NCI-H226 (cell line): ENCODE measurements at regions not wholly inside any gene's neighbourhood (a gene's known extent, or its start where the extent isn't known, plus 50 kb on each side); places are given as distances from the start of the nearest gene placed in this dataset.

Experiments
- DNase-seq: peaks from one replicate; pipeline ENCODE4 v3.0.0-alpha.2; 2015

GRCh38 chr10:8504499-8504898 is 450.0 kb downstream of the GATA3 start:
- no peak for DNase-seq

DNA sequence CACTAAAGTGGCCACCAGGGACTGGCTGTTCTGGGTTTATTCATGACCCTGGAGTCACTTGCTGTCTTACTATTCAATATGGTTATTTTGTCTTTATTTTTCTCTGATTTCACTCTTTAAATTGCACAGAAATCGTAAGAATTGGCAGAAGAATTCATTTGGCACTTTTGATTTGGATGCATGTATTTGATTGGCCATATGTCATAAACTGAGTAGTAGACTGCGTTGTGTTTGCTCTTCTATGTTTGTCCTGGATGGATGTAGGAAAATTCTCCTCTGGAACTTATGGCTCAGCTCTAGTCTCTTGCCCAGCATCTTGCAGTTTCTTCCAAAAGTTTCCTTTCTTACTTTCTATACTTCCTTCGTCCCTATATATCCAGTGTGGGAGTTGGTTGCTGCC is 452.7 kb downstream of the GATA3 start:
- no peak for DNase-seq

DNA sequence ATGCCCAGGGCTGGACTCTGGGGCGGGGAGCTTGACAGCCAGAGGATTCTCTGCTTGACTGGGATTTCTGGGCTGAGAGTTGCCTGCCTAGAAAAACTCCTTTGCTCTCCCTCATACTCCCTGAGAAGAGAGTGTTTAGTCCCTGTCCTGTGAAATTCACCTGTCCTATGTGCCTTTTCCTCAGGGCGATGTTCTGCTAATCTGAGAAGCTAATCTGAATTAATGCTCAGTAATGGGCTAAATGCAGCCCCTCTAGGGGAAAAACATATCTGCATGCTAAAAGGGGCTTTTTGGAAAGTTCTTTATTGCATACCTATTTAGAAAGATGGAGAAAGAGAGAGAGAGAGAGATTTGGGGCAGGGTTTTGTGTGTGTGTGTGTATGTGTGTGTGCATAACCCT is 454.4 kb downstream of the GATA3 start:
- DNase-seq, result no peak

DNA sequence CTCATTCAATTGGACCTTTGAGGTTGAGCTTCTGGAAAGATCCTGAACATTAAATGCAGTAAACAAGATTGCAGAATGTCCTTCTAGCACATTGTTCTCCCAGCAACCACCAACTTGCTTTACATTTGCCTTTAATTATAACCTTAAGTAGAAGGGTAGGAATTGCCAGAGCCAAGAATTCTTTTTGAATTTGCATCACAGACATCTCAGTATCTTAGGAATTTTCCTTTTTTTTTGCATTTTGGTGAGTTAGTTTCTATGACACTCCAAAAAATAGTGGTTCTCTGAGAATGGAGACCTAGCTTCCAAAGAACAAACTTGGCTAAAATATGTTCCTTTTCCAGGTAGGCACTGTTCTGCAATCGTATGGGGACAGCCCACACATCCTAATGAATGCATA is 456.0 kb downstream of the GATA3 start:
- DNase-seq, result no peak

DNA sequence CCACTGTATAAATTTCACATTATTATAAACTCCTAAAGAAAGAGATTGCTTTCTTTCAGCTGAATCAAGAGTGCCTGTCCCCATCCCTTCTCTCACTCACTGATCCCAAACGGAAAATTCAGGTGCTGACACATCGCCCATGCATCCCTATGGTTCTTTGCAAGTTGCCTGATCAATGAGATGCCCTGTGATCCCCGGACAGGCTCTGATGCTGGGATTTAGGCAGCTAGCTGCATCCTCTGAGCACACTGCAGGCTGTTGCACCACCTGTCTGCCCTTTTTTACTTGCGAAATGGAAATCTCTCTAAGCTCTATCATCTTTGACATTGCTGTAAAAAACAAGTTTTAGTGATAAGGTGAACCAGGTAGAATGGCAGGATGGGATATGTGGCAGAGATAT is 456.5 kb downstream of the GATA3 start:
- no peak for DNase-seq

GRCh38 chr10:8513155-8514147 is 459.0 kb downstream of the GATA3 start:
- DNase-seq, result no peak

- no peak for DNase-seq
Measured at GRCh38 chr10:8520382-8520781, 465.9 kb downstream of the GATA3 start.

DNA sequence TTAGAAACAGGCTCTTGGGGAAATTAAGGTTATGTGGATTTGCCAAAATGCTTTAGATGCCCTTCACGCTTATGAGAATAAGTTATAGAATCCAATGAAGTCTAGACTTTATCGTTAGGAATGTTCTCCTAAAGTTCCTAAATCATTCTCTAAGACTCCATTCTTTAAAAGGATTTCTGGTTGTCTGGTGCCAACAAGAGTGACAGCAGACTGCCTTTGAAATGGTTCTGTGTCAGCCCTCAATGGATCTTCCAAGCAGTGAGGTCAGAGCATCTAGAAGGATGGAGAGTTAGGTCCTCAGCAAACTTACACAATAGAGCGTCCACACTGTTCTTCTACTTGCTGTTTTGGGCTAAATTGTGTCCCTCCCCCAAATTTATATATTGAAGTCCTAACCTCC is 473.3 kb downstream of the GATA3 start:
- DNase-seq, result no peak

- no peak for DNase-seq
Measured at GRCh38 chr10:8531116-8531515, 476.6 kb downstream of the GATA3 start.

DNA sequence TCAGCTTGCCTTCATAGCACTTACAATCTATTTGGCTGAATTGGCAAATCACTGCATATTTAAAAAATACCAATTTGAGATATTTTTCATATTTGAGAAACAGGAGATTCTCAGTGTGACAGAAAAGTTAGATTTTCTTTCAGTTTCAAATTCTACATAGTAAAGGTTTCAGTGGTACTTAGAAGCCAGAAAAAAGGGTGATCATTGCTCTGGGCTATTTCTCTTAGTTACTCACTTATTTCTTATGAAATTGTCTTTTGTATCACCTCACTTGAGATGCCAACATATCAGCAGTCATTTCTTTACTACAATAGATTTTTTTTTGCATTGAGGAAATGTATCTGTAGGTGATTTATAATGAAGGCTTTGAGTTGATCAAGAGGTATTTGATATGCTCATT is 478.2 kb downstream of the GATA3 start:
- DNase-seq, result no peak

GRCh38 chr10:8533462-8533861 is 479.0 kb downstream of the GATA3 start:
- no peak for DNase-seq

- DNase-seq, result no peak
Measured at GRCh38 chr10:8534096-8534495, 479.6 kb downstream of the GATA3 start.

- no peak for DNase-seq
Measured at GRCh38 chr10:8534891-8535290, 480.4 kb downstream of the GATA3 start.

DNA sequence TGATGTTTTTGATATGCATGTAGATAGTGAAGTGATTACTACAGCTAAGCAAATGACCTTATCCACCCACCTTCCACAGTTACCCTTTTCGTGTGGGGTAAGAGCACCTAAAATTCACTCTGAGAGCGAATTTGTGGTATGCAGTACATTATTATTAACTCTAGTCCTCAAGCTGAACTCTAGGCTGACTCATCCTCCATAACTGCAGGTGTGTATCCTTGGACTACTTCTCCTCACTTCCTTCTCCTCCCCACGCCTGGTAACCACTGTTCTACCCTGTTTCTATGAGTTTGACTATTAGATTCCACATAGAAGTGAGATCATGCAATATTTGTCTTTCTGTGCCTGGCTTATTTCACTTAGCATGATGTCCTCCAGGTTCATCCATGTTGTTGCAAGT is 484.6 kb downstream of the GATA3 start:
- DNase-seq, result no peak

- DNase-seq, result no peak
Measured at GRCh38 chr10:8543361-8544056, 489.0 kb downstream of the GATA3 start.

- no peak for DNase-seq
Measured at GRCh38 chr10:8544057-8544380, 489.5 kb downstream of the GATA3 start.

DNA sequence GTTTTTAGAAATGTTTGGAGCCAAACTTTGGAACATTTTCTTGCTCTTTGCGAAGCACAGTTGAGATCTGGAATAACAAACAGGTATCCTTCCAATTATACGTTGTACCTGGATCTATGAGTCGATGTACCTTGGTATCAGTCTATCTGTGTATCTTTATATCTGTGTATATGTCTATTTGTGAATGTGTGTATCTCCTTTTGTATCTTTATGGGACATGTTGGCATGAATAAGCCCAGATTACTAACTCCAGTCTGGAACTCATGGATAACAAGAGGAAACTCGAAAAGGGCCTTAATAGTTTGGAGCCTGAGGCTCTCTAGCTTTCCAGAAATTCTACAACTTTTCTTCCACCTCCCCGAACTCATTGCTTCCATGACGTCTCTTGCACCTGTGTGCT is 490.0 kb downstream of the GATA3 start:
- no peak for DNase-seq

DNA sequence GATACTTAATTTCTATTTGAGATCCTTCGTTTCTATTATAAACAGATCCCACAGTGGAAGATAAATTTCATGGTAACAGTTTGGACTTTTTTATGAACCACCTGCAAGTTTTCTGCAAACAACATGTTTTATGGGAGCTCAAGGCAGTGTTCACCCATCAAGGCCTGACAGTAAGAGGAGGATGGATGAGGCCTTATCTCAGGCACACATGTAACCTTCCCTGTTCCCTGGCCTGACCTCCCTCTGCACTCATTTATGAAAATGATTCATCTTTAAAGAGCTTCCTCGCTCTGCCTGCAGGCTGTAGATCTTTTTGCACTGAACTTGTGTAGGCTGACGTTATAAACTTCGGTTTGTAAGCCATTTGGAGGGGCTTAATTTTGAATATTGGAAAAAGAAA is 500.1 kb downstream of the GATA3 start:
- DNase-seq, result peak; percentile 37

- no peak for DNase-seq
Measured at GRCh38 chr10:8556321-8556720, 501.8 kb downstream of the GATA3 start.

DNA sequence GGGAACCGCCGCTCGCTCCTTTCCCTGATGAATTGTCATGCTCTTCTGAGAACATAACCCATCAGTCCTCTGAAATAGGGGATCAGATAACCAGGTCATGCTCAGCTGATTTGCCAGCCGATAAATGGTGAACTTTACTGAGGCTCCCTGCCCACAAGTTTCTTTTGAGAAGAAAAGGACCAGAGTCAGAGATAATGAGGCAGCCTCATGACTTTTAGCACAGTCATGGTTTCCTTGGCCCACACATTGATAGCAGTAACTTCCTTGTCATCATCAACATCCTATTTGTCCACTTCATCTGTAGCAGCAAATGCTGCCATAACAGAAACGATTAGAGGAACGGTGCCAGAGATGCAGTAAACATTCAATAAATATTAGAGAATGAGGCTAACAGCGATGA is 509.0 kb downstream of the GATA3 start:
- no peak for DNase-seq

DNA sequence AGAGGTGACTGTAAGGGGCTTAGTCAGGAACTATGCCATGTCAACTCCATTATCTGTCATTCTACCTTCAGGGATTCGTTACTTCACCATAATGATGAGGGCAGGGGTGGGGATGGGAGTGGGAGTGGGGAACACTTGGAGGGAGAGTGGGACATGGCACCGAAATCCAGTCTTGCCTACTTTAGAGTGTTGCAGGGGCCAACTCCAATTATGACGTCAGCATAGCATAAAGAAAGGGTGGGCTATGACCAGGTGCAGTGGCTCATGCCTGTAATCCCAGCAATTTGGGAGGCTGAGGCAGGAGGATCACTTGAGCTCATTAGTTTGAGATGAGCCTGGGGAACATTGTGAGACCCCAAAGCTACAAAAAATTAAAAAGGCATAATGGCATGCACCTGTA is 512.2 kb downstream of the GATA3 start:
- no peak for DNase-seq

DNA sequence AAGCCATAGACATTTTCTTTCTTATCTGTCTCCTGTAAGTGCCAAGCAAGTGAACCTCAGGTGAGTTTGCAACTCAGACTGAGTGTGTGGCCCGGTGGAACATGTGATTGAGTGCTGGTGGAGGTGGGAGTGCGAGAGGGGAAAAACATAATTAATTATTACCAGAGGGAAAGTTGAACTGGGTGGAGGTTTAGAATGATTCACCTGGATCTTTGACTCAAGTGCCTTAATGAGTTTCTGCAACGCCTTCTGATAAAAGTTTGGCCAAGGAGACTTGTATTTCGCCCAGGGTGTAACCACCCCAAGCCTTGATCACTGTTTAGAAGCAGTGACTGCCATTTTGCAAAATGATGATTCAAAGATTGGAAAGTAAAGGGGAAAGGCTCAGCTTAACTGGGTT is 513.9 kb downstream of the GATA3 start:
- no peak for DNase-seq

- DNase-seq, result no peak
Measured at GRCh38 chr10:8575620-8576019, 521.1 kb downstream of the GATA3 start.

GRCh38 chr10:8576281-8576680 is 521.8 kb downstream of the GATA3 start:
- DNase-seq, result no peak

GRCh38 chr10:8576911-8577310 is 522.4 kb downstream of the GATA3 start:
- DNase-seq, result no peak
